ENCODE measurements at regions not wholly inside any gene's neighbourhood (a gene's known extent, or its start where the extent isn't known, plus 50 kb on each side); places are given as distances from the start of the nearest gene placed in this dataset.

DNA sequence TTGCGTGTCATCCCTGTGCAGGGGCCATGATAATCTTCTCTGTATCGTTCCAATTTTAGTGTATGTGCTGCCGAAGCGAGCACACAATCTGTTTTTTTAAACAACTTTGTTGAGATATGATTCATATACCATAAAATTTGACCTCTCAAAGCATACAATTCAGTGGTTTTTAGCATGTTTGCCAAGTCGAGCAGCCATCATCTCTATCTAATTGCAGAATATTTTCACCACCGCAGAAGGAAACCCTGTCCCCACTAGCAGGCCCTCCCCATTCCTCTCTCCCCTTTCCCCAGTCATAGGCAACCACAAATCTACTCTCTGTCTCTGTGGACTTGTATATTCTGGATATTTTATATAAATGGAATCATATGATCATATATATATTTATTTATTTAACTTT lies 78.7 kb upstream of the TINAGL1 start:
- no peaks in the 10 kb centered on the region for H3K4me1 ChIP-seq
- DNase-seq: no peak
- H3K36me3 ChIP-seq: no peaks in the 10 kb centered on the region
- no peaks in the 10 kb centered on the region for H3K9me3 ChIP-seq
- no peaks in the 10 kb centered on the region for H3K27me3 ChIP-seq
- no peak for TF ChIP-seq POLR2A (IDR thresholded peaks at IDR 0.05)
- TF ChIP-seq, protein P1, sequence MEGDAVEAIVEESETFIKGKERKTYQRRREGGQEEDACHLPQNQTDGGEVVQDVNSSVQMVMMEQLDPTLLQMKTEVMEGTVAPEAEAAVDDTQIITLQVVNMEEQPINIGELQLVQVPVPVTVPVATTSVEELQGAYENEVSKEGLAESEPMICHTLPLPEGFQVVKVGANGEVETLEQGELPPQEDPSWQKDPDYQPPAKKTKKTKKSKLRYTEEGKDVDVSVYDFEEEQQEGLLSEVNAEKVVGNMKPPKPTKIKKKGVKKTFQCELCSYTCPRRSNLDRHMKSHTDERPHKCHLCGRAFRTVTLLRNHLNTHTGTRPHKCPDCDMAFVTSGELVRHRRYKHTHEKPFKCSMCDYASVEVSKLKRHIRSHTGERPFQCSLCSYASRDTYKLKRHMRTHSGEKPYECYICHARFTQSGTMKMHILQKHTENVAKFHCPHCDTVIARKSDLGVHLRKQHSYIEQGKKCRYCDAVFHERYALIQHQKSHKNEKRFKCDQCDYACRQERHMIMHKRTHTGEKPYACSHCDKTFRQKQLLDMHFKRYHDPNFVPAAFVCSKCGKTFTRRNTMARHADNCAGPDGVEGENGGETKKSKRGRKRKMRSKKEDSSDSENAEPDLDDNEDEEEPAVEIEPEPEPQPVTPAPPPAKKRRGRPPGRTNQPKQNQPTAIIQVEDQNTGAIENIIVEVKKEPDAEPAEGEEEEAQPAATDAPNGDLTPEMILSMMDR (IDR thresholded peaks at IDR 0.05 in 4 of 5, conservative IDR thresholded peaks at IDR 0.05 in 1 of 5): no peak
- ATAC-seq: no peak
- in situ Hi-C loops (cut with MboI; ENCODE audit: low sequenced_read_pairs in 4 of 4): no loop called here
- intact Hi-C loops (cut with DNase I; ENCODE audit: low total_unique reads): no loop called here
- H3K27ac ChIP-seq: no peak overlapping the region
- H3K4me3 ChIP-seq: no peak overlapping the region

DNA sequence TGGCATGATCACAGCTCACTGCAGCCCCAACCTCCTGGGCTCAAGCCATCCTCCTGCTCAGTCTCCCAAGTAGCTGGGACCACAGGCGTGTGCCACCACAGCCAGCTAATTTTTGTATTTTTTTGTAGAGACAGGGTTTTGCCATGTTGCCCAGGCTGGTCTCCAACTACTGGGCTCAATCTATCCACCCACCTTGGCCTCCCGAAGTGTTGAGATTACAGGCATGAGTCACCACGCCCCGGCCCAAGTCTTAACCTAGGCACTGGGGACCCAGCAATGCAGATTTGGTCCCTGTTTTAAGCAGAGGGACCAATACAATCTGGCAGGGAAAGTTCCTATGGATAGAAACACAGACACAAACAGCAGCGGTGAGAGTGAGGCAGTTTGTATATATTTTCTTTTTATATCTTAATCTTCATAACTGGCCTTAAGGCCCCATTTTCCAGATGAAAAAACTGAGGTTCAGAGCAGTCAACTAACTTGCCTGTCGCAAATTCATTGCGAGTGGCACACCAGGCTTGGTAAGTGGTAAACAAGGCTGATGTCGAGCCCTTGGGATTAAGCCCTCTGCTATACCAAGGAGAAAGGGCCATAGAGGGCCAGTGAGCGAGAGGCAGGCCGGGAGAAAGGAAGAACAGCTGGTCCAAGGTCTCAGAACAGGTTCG lies 77.8 kb upstream of the TINAGL1 start:
- in situ Hi-C loops (cut with MboI; ENCODE audit: low sequenced_read_pairs in 4 of 4): no loop called here
- ATAC-seq: no peak

GRCh38 chr1:31501505-31501904 lies 74.8 kb upstream of the TINAGL1 start:
- no peak for TF ChIP-seq POLR2A (IDR thresholded peaks at IDR 0.05)
- TF ChIP-seq, protein P1 (IDR thresholded peaks at IDR 0.05 in 4 of 5, conservative IDR thresholded peaks at IDR 0.05 in 1 of 5): no peak
- H3K4me3 ChIP-seq: no peak overlapping the region
- H3K4me1 ChIP-seq: no peaks in the 10 kb centered on the region
- no peaks in the 10 kb centered on the region for H3K27me3 ChIP-seq
- H3K9me3 ChIP-seq: no peaks in the 10 kb centered on the region
- in situ Hi-C loops (cut with MboI; ENCODE audit: low sequenced_read_pairs in 4 of 4): no loop called here
- DNase-seq (no peak), ATAC-seq (no peak)
- no peaks in the 10 kb centered on the region for H3K36me3 ChIP-seq
- intact Hi-C loops (cut with DNase I; ENCODE audit: low total_unique reads): no loop called here
- no peak overlapping the region for H3K27ac ChIP-seq

More for the DNA sequence above, 77.8 kb upstream of the TINAGL1 start:
- H3K27ac ChIP-seq: no peak overlapping the region
- no peak for TF ChIP-seq POLR2A (IDR thresholded peaks at IDR 0.05)
- TF ChIP-seq, protein P1 (IDR thresholded peaks at IDR 0.05 in 4 of 5, conservative IDR thresholded peaks at IDR 0.05 in 1 of 5): no peak
- H3K4me3 ChIP-seq: no peak overlapping the region
- no peak for DNase-seq
- no peaks in the 10 kb centered on the region for H3K4me1 ChIP-seq
- no peaks in the 10 kb centered on the region for H3K36me3 ChIP-seq
- intact Hi-C loops (cut with DNase I; ENCODE audit: low total_unique reads): no loop called here
- H3K9me3 ChIP-seq: no peaks in the 10 kb centered on the region
- H3K27me3 ChIP-seq: no peaks in the 10 kb centered on the region

DNA sequence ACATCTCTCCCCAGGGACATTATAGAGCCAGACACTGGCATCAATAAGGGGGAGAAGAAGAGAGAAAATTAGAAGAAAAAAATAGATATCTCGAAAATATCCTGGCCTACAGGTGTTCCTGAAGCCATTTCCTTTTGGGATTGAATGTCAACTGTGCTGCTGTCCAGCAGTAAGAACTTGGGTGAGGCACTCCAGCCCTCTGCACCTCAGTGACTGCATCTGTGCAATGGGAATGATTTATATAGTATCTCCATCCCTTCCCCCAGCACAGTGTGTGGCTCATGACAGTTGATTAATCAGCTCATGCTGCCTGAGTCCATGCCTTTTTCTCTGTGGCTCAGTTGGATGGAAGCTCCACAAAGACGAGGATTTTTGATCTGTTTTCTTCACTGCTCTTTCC lies 74.1 kb upstream of the TINAGL1 start:
- no peaks in the 10 kb centered on the region for H3K4me1 ChIP-seq
- no peak for DNase-seq
- ATAC-seq: no peak
- intact Hi-C loops (cut with DNase I; ENCODE audit: low total_unique reads) (no loop called here), in situ Hi-C loops (cut with MboI; ENCODE audit: low sequenced_read_pairs in 4 of 4) (no loop called here)
- H3K27ac ChIP-seq: no peak overlapping the region
- no peaks in the 10 kb centered on the region for H3K27me3 ChIP-seq
- no peaks in the 10 kb centered on the region for H3K36me3 ChIP-seq
- no peak overlapping the region for H3K4me3 ChIP-seq
- TF ChIP-seq, protein P1 (IDR thresholded peaks at IDR 0.05 in 4 of 5, conservative IDR thresholded peaks at IDR 0.05 in 1 of 5): no peak
- no peak for TF ChIP-seq POLR2A (IDR thresholded peaks at IDR 0.05)
- no peaks in the 10 kb centered on the region for H3K9me3 ChIP-seq
